GM13976 (cell line): ENCODE measurements at regions not wholly inside any gene's neighbourhood (a gene's known extent, or its start where the extent isn't known, plus 50 kb on each side); places are given as distances from the start of the nearest gene placed in this dataset.

Experiments used
- DNase-seq: peaks from one replicate; pipeline ENCODE4 v3.0.0; 2012; ENCODE audit warnings: low spot score
- CTCF ChIP-seq: IDR thresholded peaks from 2 replicates; pipeline ENCODE4 v1.5.1; 2012; ENCODE audit warnings: borderline replicate concordance, mild to moderate bottlenecking; ENCODE audit not compliant: insufficient read depth; ENCODE audit errors: extremely low read depth, missing control alignments, control extremely low read depth
- in situ Hi-C: fragments of 300-500 bp; cut with MboI; formaldehyde crosslinking; loops from one replicate; pipeline ENCODE4 v1.12.0; 2022; ENCODE audit warnings: low sequenced_read_pairs, mixed read lengths, inconsistent platforms; ENCODE audit not compliant: unreplicated experiment

DNA sequence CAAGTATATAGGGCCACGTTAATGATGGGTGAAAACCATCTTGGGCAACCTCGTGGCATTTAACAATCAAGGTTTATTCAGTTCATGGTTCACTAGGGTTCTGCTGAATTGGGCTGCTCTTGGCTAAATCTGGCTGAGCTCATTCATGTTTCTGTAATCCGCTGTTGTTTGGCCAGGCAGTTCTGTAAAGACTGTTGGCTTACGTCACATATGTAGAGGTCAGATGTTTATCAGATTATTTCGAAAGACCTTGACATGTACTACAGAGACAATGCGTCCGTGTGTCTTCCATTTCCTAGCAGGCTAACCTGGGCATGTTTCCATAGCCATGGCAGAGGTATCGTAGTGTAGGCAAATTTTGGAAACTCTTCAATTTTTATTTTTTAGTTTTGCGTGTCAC lies 190.0 kb upstream of the ZWINT start:
- no peak for DNase-seq
- in situ Hi-C loops: no loop called here
- no peak for TF ChIP-seq CTCF

GRCh38 chr10:56547163-56547562 lies 186.1 kb upstream of the ZWINT start:
- no peak for DNase-seq
- no peak for TF ChIP-seq CTCF
- in situ Hi-C loops: no loop called here

GRCh38 chr10:56537984-56538383 lies 176.9 kb upstream of the ZWINT start:
- no peak for DNase-seq
- no peak for TF ChIP-seq CTCF
- in situ Hi-C loops: no loop called here

- DNase-seq: no peak
- no peak for TF ChIP-seq CTCF
- in situ Hi-C loops: no loop called here
These were observed 161.1 kb upstream of the ZWINT start for GRCh38 chr10:56522166-56522565.

GRCh38 chr10:56508562-56508961 lies 147.5 kb upstream of the ZWINT start:
- DNase-seq: no peak
- in situ Hi-C loops: no loop called here

GRCh38 chr10:56507033-56507432 lies 146.0 kb upstream of the ZWINT start:
- in situ Hi-C loops: no loop called here
- DNase-seq: no peak
- TF ChIP-seq CTCF: no peak

More at GRCh38 chr10:56508562-56508961, 147.5 kb upstream of the ZWINT start:
- no peak for TF ChIP-seq CTCF

DNA sequence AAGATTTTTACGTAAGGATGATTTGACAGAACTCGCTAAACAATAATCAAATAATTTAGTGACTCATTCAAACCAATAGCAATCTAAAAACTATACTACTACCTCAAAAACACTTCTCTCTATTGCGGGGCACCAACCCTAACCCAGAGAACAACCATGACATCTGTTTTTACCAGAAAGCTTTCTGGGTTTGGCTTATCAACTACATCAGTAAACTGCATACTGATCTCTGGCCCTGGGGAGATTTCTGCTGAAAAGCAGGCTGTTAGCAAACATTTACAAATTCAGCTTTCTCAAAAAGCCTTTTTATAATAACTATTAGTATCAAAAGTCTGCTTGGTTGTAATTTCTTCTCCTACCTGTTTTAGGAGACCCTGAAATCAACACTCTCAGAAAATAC lies 144.5 kb upstream of the ZWINT start:
- in situ Hi-C loops: no loop called here
- TF ChIP-seq CTCF: no peak
- no peak for DNase-seq
